HG03097 (cell line): ENCODE measurements at regions not wholly inside any gene's neighbourhood (a gene's known extent, or its start where the extent isn't known, plus 50 kb on each side); places are given as distances from the start of the nearest gene placed in this dataset.

Source experiments
- ATAC-seq: cut with Tn5 transposase; IDR thresholded peaks from one replicate; pipeline ENCODE4 v1.9.1; 2021; ENCODE audit not compliant: unreplicated experiment, low FRiP score

- ATAC-seq, result no peak
Measured at GRCh38 chr5:125393221-125393815, 646.9 kb upstream of the ZNF608 start.

DNA sequence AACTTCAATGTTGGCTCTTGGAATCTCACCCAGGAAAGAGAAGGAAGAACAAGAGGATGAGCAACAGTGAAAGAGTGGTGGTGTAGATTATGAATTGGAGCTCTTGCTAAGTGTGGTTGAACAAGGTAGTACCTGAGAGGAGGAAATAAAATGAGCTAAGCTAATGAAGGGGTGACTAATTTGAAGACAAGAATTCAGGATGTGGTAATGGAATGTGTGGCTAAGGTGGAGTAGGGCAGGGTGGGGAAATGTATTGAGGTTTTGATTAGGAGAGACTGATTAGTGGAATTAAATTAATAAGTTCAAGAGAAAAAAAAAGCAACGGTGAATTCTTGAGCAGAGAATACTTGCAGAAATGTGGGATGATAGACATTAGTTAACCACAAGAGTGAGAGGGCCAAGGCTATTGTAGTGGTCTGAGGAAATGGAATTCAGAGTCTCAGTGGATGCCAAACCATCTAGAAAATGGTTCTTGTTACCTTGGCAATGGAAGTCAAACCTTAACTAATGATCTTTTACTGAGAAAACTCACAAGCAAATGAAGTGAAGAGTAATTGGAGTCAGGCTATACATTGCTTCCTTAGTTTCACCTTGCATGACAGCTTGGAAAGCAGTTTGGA, 648.3 kb upstream of the ZNF608 start:
- ATAC-seq, result no peak

DNA sequence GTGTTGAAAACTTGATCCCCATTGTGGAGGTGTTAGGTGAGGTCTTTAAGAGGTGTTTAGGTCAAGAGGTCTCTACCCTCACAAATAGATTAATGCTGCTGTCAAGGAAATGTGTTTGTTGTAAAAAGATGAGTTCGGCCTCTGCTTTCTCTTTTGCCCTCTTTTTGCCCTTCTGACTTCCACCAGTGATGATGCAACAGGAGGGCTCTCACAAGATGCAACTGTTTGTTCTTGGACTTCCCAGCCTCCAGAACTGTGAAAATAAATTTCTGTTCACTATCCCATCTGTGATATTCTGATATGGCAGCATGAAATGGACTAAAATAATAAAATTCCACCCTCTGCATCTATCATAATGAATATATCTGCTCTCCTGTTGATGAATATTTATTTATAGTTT, 650.0 kb upstream of the ZNF608 start:
- ATAC-seq, result no peak

- ATAC-seq, result no peak
Measured at GRCh38 chr5:125398466-125398865, 652.0 kb upstream of the ZNF608 start.

DNA sequence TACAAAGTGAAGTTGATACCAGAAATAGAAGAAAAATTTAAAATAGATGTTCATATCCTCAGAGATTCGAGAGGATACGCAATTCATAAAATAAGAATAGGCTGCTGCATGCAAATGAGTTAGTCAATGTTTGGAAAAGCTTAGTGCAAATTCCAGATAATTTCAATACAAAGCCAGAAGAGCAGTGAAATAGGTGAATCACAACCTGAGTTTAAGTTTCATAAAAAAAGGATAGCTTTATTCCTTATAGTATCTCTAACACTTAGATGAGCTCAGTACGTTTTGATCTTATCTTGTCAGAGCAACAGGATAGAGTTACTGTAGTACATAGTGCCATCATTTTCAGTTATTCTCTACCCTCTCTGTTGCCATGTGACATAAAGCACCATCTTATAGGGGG, 653.4 kb upstream of the ZNF608 start:
- ATAC-seq, result no peak

- no peak for ATAC-seq
Measured at GRCh38 chr5:125401724-125402622, 655.5 kb upstream of the ZNF608 start.

DNA sequence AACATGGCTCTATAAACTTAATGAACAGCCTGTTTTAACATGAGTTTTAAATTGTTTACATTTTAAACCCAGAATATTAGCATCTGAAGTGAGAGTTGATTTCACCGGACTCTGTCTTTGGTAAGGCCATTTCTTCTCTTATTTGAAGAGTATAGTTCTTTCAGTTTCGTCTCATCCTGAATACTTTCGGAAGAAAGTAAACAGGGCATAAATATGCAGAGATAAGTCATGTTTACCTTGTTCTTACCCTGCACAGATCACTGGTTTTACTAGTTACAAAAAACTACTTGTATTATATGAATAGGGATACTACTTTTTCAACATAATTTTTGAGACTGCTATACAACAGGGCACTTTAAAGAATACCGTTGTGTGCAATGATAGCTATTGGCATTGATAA, 656.3 kb upstream of the ZNF608 start:
- no peak for ATAC-seq

GRCh38 chr5:125404056-125404455, 657.6 kb upstream of the ZNF608 start:
- ATAC-seq, result no peak

DNA sequence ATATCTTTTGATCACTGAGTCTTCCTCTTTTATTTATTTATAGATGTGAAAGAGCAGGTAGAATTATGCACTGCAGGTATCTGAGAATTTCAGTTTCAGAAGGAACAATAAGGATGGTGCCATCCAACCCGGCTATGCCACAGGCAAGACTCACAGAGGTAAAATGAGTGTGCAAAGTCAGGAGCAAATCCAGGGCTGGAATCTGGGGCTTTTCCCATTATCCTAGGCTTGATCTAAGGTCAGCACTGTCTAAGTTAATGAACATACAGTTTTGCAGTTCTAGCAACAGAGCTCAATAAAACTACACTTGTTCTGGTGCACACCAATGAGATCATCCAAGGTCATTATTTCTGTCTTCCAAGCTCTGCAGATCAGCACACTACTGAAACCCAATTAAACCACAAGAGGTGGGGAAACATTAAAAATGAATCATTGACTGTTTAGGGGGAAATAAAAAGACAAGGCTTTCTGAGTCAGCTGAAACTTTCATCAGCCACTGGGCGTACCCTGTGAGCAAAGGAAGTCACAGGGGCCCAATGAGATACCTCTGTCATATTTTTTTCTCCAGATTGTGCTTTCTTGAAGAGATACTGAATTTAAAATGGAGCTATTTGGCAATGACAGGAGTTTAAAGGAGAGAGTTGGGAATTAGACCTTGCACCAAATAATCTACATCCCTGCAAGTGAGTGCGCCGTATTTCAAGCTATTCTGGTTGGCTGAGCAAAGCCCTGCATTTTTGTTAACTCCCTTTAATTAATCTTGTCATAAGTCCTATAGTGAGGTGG, 662.2 kb upstream of the ZNF608 start:
- peak; percentile 58 for ATAC-seq

GRCh38 chr5:125409234-125409860, 662.9 kb upstream of the ZNF608 start:
- no peak for ATAC-seq

GRCh38 chr5:125409861-125410536, 663.6 kb upstream of the ZNF608 start:
- ATAC-seq, result no peak

DNA sequence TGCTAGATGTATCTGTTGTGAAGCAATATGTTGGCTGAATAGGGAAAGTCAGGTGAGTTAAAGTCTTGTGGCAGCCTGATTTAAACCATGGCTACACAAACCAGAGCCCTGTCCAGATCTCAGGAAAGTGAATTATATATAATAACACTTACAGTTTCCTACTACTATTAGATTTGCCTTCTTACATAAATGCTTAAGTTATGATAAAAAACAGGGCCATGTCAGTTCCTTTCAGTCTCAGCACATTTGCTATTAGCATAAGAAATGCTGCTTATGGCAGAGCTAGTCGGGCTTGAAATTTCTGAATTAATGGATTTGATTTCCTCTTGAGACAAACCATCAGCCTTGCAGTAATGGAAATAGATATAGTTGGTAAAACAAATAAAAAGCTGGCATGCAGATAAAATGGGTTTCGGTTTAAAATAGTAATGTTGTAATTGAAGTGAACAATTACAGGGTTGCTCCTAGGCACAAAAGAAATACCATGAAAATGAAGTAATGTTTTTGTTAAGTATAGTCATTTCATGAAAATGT, 664.2 kb upstream of the ZNF608 start:
- ATAC-seq, result no peak

DNA sequence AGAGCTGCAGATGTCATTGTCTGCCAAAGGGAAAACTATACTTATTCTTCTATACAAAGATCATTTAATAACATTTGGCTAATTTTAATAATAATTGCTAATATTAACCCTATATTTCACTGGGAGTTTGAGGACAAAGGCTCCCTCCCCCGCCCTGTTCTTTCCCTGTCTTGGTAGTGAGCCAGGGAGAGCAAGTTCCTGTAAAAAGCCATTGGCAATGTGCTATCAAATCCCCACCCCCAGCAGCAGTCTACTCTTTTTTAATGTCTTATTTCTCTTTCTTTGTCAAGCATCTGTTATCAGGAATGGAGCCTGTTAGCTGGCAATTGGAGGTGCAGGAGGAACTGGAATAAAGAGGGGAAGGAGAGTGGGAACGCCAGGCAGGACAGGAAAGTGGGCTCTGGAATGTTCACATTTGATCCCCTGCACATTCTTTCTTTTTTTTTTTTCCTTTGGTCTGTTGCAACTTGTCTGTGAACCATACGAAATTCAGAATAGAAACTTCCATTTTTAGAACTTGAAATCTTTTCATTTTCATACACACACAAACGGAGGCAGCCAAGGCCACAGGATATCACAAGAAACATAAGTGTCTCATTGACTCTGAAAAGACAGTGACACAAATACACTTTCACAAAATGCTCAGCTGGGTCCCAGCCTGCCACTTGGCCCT, 664.8 kb upstream of the ZNF608 start:
- peak; percentile 57 for ATAC-seq

DNA sequence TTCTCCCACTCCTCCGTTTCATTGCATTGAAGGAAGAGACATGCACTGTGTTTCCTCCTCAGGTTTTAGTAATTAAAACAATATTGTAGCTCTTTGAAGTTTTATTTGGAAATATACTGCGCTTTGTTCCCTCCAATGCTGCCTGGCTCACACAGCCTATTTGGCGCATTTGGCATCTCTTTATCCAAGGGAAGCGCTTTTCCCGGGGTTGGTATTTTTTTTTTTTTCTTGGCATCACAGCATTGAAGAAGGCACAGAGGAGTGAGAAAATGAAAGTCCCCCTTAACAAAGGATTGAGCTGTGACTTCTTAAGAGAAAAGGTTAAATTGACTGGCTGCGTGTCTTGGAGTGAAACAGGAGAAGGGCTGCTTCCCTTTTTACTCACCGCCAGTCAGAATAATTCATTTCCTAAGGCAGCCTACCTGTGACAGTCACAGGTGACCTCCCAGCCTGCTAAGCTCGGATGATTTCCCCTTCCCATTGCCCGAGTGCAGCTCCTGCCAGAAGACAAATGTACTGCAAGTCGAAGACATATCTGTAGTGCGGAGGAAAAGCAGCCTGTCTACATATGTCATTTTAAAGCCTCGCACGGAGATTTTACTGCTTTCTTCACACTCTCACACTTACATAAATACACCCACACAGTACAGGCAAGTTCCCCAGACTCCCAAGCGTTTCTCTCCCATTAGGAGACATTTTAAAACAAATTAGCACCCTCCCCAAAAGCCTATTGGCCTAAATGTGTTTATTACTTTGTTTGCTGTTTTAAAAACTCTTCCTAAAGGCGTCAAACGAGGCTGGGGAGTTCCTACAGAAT, 665.5 kb upstream of the ZNF608 start:
- peak; percentile 48 for ATAC-seq

GRCh38 chr5:125412561-125413495, 666.4 kb upstream of the ZNF608 start:
- ATAC-seq, result peak; percentile 30

GRCh38 chr5:125413496-125414274, 667.2 kb upstream of the ZNF608 start:
- ATAC-seq, result no peak
